HepG2 (cell line): ENCODE measurements at regions not wholly inside any gene's neighbourhood (a gene's known extent, or its start where the extent isn't known, plus 50 kb on each side); places are given as distances from the start of the nearest gene placed in this dataset.
"Not testable (repeated sequence)": the region's sequence is repeated elsewhere in the genome, so short reads cannot be mapped to it uniquely, and the experiment has no call there.

Experiments used
- ATAC-seq: fragments of 200-7000 bp; cut with Tn5 transposase; 3 replicates; pipeline ENCODE4 v1.9.1; 2020; ENCODE audit warnings: mild to moderate bottlenecking, moderate library complexity
- BruUV-seq: library from RNA; stranded (reverse); fragments of 400-500 nt; replicated peaks from 2 replicates; lab custom pipeline; 2021; lab: Mats Ljungman, UMichigan
- CTCF ChIA-PET: fragments of 300-600 bp; formaldehyde crosslinking; extraction: SDS; loops from one replicate; lab custom pipeline; 2021; ENCODE audit warnings: low total read pairs, inconsistent platforms, low intra/inter-chr PET ratio; lab: Yijun Ruan, JAX
- POLR2A ChIA-PET: fragments of 350-600 bp; sonication (Branson Sonifier 250); formaldehyde crosslinking; loops from one replicate; lab custom pipeline; 2020; ENCODE audit warnings: antibody characterized with exemption, inconsistent platforms; lab: Yijun Ruan, JAX
- DNase-seq: peaks from one replicate; pipeline ENCODE4 v3.0.0-alpha.2; 2015; ENCODE audit warnings: low spot score
- FAIRE-seq: peaks from 3 replicates; lab custom pipeline; 2011; peaks lifted over from hg19 to GRCh38; lab: Jason Lieb, UNC
- H2AFZ ChIP-seq: one replicate; pipeline ENCODE4 v1.6.1; 2011; ENCODE audit warnings: low read length, inconsistent platforms
- H3K27ac ChIP-seq: fragments of 300-600 bp; 3 replicates; pipeline ENCODE4 v1.8.0; 2011; ENCODE audit warnings: mixed run types, mild to moderate bottlenecking, mixed read lengths, low read length, inconsistent platforms; ENCODE audit not compliant: insufficient read depth; ENCODE audit errors: extremely low read length
- H3K27me3 ChIP-seq, 2 experiments: fragments of 200-600 bp in 1 of 2; 2 replicates in 1 of 2; 3 replicates in 1 of 2; pipeline versions ENCODE4 v1.6.0 to v1.8.0; 2011; ENCODE audit warnings: low read length in 2 of 2, mild to moderate bottlenecking in 2 of 2, moderate library complexity in 2 of 2, inconsistent platforms in 1 of 2; ENCODE audit not compliant: insufficient read depth in 2 of 2, control insufficient read depth in 1 of 2
- H3K36me3 ChIP-seq, 2 experiments: fragments of 200-600 bp in 1 of 2; replicated peaks in 1 of 2; 2 replicates in 1 of 2; 3 replicates in 1 of 2; pipeline versions ENCODE4 v1.5.1 to v1.8.0; 2011; ENCODE audit warnings: low read length in 2 of 2, inconsistent platforms in 1 of 2; ENCODE audit not compliant: insufficient read depth in 2 of 2, control insufficient read depth in 1 of 2
- H3K4me1 ChIP-seq: 2 replicates; pipeline ENCODE4 v1.5.1; 2012; ENCODE audit warnings: low read length, inconsistent platforms; ENCODE audit not compliant: insufficient read depth
- H3K4me2 ChIP-seq: 2 replicates; pipeline ENCODE4 v1.6.0; 2011; ENCODE audit warnings: low read depth, low read length, inconsistent platforms
- H3K4me3 ChIP-seq, 3 experiments: fragments of 200-600 bp in 1 of 3; sonication (generic), shearing (Covaris generic) in 1 of 3; replicated peaks in 1 of 3; 2 replicates each; pipeline ENCODE4 v1.5.1; 2011 to 2016; ENCODE audit warnings: low read length in 3 of 3, inconsistent platforms in 2 of 3, low read depth in 2 of 3, mild to moderate bottlenecking in 2 of 3, control low read depth in 1 of 3, mixed read lengths in 1 of 3; ENCODE audit not compliant: insufficient read depth in 1 of 3
- H3K79me2 ChIP-seq: one replicate; pipeline ENCODE4 v1.6.1; 2011; ENCODE audit warnings: low read length, inconsistent platforms; ENCODE audit not compliant: insufficient read depth
- H3K9ac ChIP-seq: 2 replicates; pipeline ENCODE4 v1.6.0; 2011; ENCODE audit warnings: mild to moderate bottlenecking, low read depth, low read length, inconsistent platforms; ENCODE audit not compliant: insufficient read depth
- H3K9me3 ChIP-seq: 2 replicates; pipeline ENCODE4 v1.5.1; 2012; ENCODE audit warnings: mild to moderate bottlenecking, low read length
- H4K20me1 ChIP-seq: 2 replicates; pipeline ENCODE4 v1.6.0; 2011; ENCODE audit warnings: inconsistent platforms, mild to moderate bottlenecking, low read length, moderate library complexity; ENCODE audit not compliant: insufficient read depth
- GZF1 ChIP-seq: sonication (generic); formaldehyde crosslinking; IDR thresholded peaks from 2 replicates; pipeline ENCODE4 v1.5.1; 2020; ENCODE audit warnings: mild to moderate bottlenecking, missing genetic modification reagents
- IRX3 ChIP-seq: sonication (generic); formaldehyde crosslinking; IDR thresholded peaks from 2 replicates; pipeline ENCODE4 v1.8.1; 2023; ENCODE audit warnings: mild to moderate bottlenecking, low read depth, missing genetic modification reagents, borderline replicate concordance
- MIXL1 ChIP-seq: IDR thresholded peaks from 2 replicates; pipeline ENCODE4 v1.6.1; 2016
- NFE2L2 ChIP-seq: fragments of 150-350 bp; IDR thresholded peaks from 2 replicates; pipeline ENCODE4 v1.6.1; 2014; ENCODE audit warnings: low read length
- NFIC ChIP-seq: IDR thresholded peaks from 2 replicates; pipeline ENCODE4 v1.6.1; 2012; ENCODE audit warnings: mild to moderate bottlenecking, low read length, inconsistent platforms
- PHF21A ChIP-seq: sonication (generic); formaldehyde crosslinking; IDR thresholded peaks from 2 replicates; pipeline ENCODE4 v1.5.0; 2020; ENCODE audit warnings: mild to moderate bottlenecking, missing genetic modification reagents
- POLR2A ChIP-seq, 2 experiments: IDR thresholded peaks; 2 replicates each; pipeline ENCODE4 v1.6.1; 2011; ENCODE audit warnings: low read depth in 2 of 2, low read length in 2 of 2, mild to moderate bottlenecking in 1 of 2, moderate library complexity in 1 of 2; ENCODE audit not compliant: insufficient read depth in 1 of 2
- SAP130 ChIP-seq: IDR thresholded peaks from 2 replicates; pipeline ENCODE4 v1.6.1; 2016; ENCODE audit warnings: low read depth
- ZC3H4 ChIP-seq: sonication (generic); formaldehyde crosslinking; IDR thresholded peaks from 2 replicates; pipeline ENCODE4 v1.4.0; 2020; ENCODE audit warnings: missing genetic modification reagents, borderline replicate concordance
- ZFP36 ChIP-seq: fragments of 150-350 bp; IDR thresholded peaks from 2 replicates; pipeline ENCODE4 v1.6.1; 2018; ENCODE audit warnings: borderline replicate concordance, low read length, low read depth; ENCODE audit not compliant: partially characterized antibody
- ZKSCAN8 ChIP-seq: IDR thresholded peaks from 2 replicates; pipeline ENCODE4 v1.6.1; 2016; ENCODE audit warnings: borderline replicate concordance, missing genetic modification reagents, missing compliant biosample characterization
- ZNF17 ChIP-seq: sonication (generic); formaldehyde crosslinking; IDR thresholded peaks from 2 replicates; pipeline ENCODE4 v1.5.0; 2020; ENCODE audit warnings: mild to moderate bottlenecking, missing genetic modification reagents
- ZNF383 ChIP-seq: sonication (generic); formaldehyde crosslinking; IDR thresholded peaks from 2 replicates; pipeline ENCODE4 v1.4.0; 2020; ENCODE audit warnings: missing genetic modification reagents, mild to moderate bottlenecking, borderline replicate concordance
- ZNF7 ChIP-seq: IDR thresholded peaks from 2 replicates; pipeline ENCODE4 v1.6.1; 2016; ENCODE audit warnings: missing biosample characterization, missing genetic modification reagents
- ZNF777 ChIP-seq: sonication (generic); formaldehyde crosslinking; IDR thresholded peaks from 2 replicates; pipeline ENCODE4 v1.4.0; 2020; ENCODE audit warnings: missing genetic modification reagents
- WGBS: methylation state at CpG from one replicate; pipeline ENCODE4 v1.1.6; 2017; ENCODE audit warnings: low lambda C conversion rate; 5-methylcytosine and 5-hydroxymethylcytosine counted together
- in situ Hi-C: cut with HindIII; loops from 2 replicates; pipeline ENCODE4 v1.10.0; 2017; ENCODE audit warnings: low pct_unique_long_range_greater_than_20kb; ENCODE audit not compliant: extremely low pct_ligation_motif_present
- intact Hi-C: fragments of 100-400 bp; cut with micrococcal nuclease; formaldehyde crosslinking; loops from one replicate; pipeline ENCODE4 v1.10.0; 2022; ENCODE audit not compliant: unreplicated experiment
- TF ChIP-seq, protein P1 (sequence below): IDR thresholded peaks from 2 replicates; pipeline ENCODE4 v1.6.1; 2016; ENCODE audit warnings: low read depth, missing genetic modification reagents, missing compliant biosample characterization
- TF ChIP-seq, protein P2 (sequence below): sonication (generic); formaldehyde crosslinking; IDR thresholded peaks from 2 replicates; pipeline ENCODE4 v1.4.0; 2020; ENCODE audit warnings: mild to moderate bottlenecking, missing genetic modification reagents

DNA sequence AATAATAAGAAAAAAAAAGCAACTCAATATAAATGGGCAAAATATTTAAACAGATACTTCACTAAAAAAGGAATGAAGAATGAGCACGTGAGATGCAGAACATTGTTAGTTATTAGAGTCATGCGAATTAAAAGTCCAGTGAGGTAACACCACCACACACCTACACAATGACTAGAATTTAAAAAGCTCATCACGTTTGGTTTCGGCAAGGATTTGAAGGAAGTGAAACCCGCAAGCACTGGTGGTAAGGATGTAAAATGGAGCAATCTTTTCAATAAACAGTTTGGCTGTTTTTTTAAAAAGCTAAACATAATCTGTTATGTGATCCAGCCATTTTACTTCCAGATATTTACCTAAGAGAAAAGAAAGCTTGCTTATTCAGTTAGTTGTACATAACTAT is 1181.6 kb upstream of the CELF4 start:
- H3K27ac ChIP-seq, result no peak overlapping the region
- H4K20me1 ChIP-seq, result no peaks in the 10 kb centered on the region
- H2AFZ ChIP-seq, result no peak overlapping the region
- H3K4me1 ChIP-seq, result no peaks in the 10 kb centered on the region
- H3K79me2 ChIP-seq, result no peaks in the 10 kb centered on the region
- FAIRE-seq (no peak), ATAC-seq (no peak)
- in situ Hi-C loops, result no loop called here
- 11% methylated on average over 5 of the region's 5 CpGs for WGBS
- no peaks in the 10 kb centered on the region for H3K9me3 ChIP-seq
- CTCF ChIA-PET, result no interaction called here
- intact Hi-C loops, result no loop called here
- no peaks in the 10 kb centered on the region for H3K27me3 ChIP-seq
- no peaks in the 10 kb centered on the region for H3K36me3 ChIP-seq
- BruUV-seq, result no TSS peak
- TF ChIP-seq GZF1 (CRISPR knock-in tag) (no peak), ZNF383 (CRISPR knock-in tag) (no peak), ZNF17 (CRISPR knock-in tag) (no peak), ZNF7 (CRISPR knock-in tag) (no peak), IRX3 (no peak), ZC3H4 (CRISPR knock-in tag) (no peak), ZNF777 (no peak), NFIC (no peak), NFE2L2 (no peak), PHF21A (CRISPR knock-in tag) (no peak), MIXL1 (CRISPR knock-in tag) (no peak), POLR2A (IDR thresholded peaks at IDR 0.05; ENCODE audit: insufficient read depth in 1 of 2, low read depth in 2 of 2, low read length in 2 of 2) (no peak), ZFP36 (no peak), ZKSCAN8 (CRISPR knock-in tag) (no peak), SAP130 (no peak)
- TF ChIP-seq, protein P1, sequence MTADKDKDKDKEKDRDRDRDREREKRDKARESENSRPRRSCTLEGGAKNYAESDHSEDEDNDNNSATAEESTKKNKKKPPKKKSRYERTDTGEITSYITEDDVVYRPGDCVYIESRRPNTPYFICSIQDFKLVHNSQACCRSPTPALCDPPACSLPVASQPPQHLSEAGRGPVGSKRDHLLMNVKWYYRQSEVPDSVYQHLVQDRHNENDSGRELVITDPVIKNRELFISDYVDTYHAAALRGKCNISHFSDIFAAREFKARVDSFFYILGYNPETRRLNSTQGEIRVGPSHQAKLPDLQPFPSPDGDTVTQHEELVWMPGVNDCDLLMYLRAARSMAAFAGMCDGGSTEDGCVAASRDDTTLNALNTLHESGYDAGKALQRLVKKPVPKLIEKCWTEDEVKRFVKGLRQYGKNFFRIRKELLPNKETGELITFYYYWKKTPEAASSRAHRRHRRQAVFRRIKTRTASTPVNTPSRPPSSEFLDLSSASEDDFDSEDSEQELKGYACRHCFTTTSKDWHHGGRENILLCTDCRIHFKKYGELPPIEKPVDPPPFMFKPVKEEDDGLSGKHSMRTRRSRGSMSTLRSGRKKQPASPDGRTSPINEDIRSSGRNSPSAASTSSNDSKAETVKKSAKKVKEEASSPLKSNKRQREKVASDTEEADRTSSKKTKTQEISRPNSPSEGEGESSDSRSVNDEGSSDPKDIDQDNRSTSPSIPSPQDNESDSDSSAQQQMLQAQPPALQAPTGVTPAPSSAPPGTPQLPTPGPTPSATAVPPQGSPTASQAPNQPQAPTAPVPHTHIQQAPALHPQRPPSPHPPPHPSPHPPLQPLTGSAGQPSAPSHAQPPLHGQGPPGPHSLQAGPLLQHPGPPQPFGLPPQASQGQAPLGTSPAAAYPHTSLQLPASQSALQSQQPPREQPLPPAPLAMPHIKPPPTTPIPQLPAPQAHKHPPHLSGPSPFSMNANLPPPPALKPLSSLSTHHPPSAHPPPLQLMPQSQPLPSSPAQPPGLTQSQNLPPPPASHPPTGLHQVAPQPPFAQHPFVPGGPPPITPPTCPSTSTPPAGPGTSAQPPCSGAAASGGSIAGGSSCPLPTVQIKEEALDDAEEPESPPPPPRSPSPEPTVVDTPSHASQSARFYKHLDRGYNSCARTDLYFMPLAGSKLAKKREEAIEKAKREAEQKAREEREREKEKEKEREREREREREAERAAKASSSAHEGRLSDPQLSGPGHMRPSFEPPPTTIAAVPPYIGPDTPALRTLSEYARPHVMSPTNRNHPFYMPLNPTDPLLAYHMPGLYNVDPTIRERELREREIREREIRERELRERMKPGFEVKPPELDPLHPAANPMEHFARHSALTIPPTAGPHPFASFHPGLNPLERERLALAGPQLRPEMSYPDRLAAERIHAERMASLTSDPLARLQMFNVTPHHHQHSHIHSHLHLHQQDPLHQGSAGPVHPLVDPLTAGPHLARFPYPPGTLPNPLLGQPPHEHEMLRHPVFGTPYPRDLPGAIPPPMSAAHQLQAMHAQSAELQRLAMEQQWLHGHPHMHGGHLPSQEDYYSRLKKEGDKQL (CRISPR knock-in tag), result no peak
- TF ChIP-seq, protein P2, sequence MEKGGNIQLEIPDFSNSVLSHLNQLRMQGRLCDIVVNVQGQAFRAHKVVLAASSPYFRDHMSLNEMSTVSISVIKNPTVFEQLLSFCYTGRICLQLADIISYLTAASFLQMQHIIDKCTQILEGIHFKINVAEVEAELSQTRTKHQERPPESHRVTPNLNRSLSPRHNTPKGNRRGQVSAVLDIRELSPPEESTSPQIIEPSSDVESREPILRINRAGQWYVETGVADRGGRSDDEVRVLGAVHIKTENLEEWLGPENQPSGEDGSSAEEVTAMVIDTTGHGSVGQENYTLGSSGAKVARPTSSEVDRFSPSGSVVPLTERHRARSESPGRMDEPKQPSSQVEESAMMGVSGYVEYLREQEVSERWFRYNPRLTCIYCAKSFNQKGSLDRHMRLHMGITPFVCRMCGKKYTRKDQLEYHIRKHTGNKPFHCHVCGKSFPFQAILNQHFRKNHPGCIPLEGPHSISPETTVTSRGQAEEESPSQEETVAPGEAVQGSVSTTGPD (CRISPR knock-in tag), result no peak
- TF ChIP-seq, all 625 proteins: peak for 0
- POLR2A ChIA-PET, result no interaction called here
- DNase-seq, result no peak
- no peak overlapping the region for H3K9ac ChIP-seq
- H3K4me3 ChIP-seq, result no peak overlapping the region
- H3K4me2 ChIP-seq, result no peak overlapping the region

DNA sequence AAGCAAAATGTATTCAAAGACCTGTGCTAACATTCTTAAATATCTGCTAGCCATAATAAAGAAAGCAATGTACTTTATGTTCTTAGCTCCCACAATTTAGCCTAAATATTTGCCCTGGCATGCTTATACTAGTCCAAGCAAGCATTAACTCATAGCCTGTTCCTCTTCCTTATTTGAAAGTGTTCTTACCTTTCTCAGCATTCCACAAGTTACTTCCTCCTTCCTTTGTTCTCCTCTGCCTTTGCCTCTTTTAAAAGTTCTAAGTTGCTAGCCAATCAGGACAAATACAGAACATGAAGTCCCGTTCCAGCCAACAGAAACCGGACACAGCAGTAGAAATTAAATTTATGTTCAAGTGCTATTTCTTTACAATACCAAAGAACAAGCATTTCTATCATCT is 1154.6 kb upstream of the CELF4 start:
- H3K27me3 ChIP-seq, H3K36me3 ChIP-seq, intact Hi-C loops, DNase-seq, FAIRE-seq, H2AFZ ChIP-seq, POLR2A ChIA-PET, H3K9me3 ChIP-seq, H3K79me2 ChIP-seq, H3K4me2 ChIP-seq, ATAC-seq, H3K27ac ChIP-seq, H3K4me3 ChIP-seq, H3K9ac ChIP-seq, in situ Hi-C loops, BruUV-seq, H3K4me1 ChIP-seq, CTCF ChIA-PET, H4K20me1 ChIP-seq: not testable (repeated sequence)
- 0% methylated on average over 2 of the region's 2 CpGs for WGBS
